Ovary (tissue), 3 donors: ENCODE measurements at regions not wholly inside any gene's neighbourhood (a gene's known extent, or its start where the extent isn't known, plus 50 kb on each side); places are given as distances from the start of the nearest gene placed in this dataset.

Source experiments
- CTCF ChIP-seq, 3 donors: fragments of 450-650 bp in 2 of 3; fragments of 200-600 bp in 1 of 3; IDR thresholded peaks; one replicate each; pipeline versions ENCODE4 v1.5.1 to v1.8.0; 2016 to 2022; ENCODE audit warnings: antibody characterized with exemption in 3 of 3, mild to moderate bottlenecking in 1 of 3
- POLR2A ChIP-seq: fragments of 450-650 bp; IDR thresholded peaks from one replicate; pipeline ENCODE4 v1.6.1; 2017; ENCODE audit warnings: antibody characterized with exemption, mild to moderate bottlenecking, moderate library complexity
- donor health status: DM: no; HTN: no; CAD: no.

- no peak for TF ChIP-seq CTCF (IDR thresholded peaks at IDR 0.05)
- no peak for TF ChIP-seq POLR2A
These were observed 146.4 kb upstream of the CIBAR2 start for GRCh38 chr16:85258629-85259028.
